Ishikawa (cell line): ENCODE measurements at regions not wholly inside any gene's neighbourhood (a gene's known extent, or its start where the extent isn't known, plus 50 kb on each side); places are given as distances from the start of the nearest gene placed in this dataset.

Source experiments
- CEBPB ChIP-seq: IDR thresholded peaks from 2 replicates; pipeline ENCODE4 v1.6.1; 2012
- MAX ChIP-seq: IDR thresholded peaks from 2 replicates; pipeline ENCODE4 v1.6.1; 2012
- REST ChIP-seq: IDR thresholded peaks from 2 replicates; pipeline ENCODE4 v1.6.1; 2012; ENCODE audit warnings: low read depth, mild to moderate bottlenecking
- YY1 ChIP-seq: IDR thresholded peaks from 2 replicates; pipeline ENCODE4 v1.6.1; 2012; ENCODE audit warnings: low read depth
- ZBTB7A ChIP-seq: IDR thresholded peaks from 2 replicates; pipeline ENCODE4 v1.6.1; 2012; ENCODE audit warnings: low read depth

DNA sequence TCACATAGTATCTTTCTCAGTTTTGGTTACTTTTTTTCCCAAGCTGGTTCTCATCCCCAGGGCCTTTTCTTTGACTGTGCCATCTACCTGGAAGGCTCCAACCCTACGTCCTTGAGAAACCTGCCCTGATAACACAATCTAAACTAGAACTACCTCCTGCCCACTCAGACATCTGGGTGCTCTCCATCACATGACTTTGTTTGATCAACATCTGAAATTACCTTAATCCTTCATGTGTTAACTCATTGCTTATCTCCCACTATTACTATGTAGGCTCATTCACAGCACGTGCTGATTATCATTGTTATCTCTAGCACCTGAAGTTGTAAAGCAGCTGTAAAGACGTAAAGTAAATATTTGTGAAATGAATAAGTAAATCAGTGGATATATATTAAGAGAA, 784.0 kb downstream of the TMTC2 start:
- TF ChIP-seq REST = no peak
- TF ChIP-seq YY1 = no peak
- no peak for TF ChIP-seq MAX
- TF ChIP-seq CEBPB = no peak
- TF ChIP-seq ZBTB7A = no peak
